ENCODE measurements at regions not wholly inside any gene's neighbourhood (a gene's known extent, or its start where the extent isn't known, plus 50 kb on each side); places are given as distances from the start of the nearest gene placed in this dataset.

- no peak for DNase-seq (ENCODE audit: extremely low read depth, insufficient read length)
- Histone ChIP-seq H3K36me3 (ENCODE audit: control insufficient read depth, insufficient read depth, low read length) (no peaks in the 10 kb centered on the region), H3K4me3 (replicated peaks; ENCODE audit: low read depth, low read length) (no peak overlapping the region), H3K27me3 (replicated peaks; ENCODE audit: control insufficient read depth, insufficient read depth, low read length) (no peaks in the 10 kb centered on the region)
- no peak for TF ChIP-seq CTCF (IDR thresholded peaks at IDR 0.05; ENCODE audit: insufficient read depth, low read length, poor library complexity, severe bottlenecking)
Observed at GRCh38 chr5:90307782-90308181, 101.8 kb downstream of the CETN3 start.

GRCh38 chr5:90307322-90307721 is 102.2 kb downstream of the CETN3 start:
- no peak for TF ChIP-seq CTCF (IDR thresholded peaks at IDR 0.05; ENCODE audit: insufficient read depth, low read length, poor library complexity, severe bottlenecking)
- H3K36me3 ChIP-seq (ENCODE audit: control insufficient read depth, insufficient read depth, low read length): no peaks in the 10 kb centered on the region
- no peak for DNase-seq (ENCODE audit: extremely low read depth, insufficient read length)
- no peaks in the 10 kb centered on the region for H3K27me3 ChIP-seq (replicated peaks; ENCODE audit: control insufficient read depth, insufficient read depth, low read length)
- H3K4me3 ChIP-seq (replicated peaks; ENCODE audit: low read depth, low read length): no peak overlapping the region

GRCh38 chr5:90306613-90307012 is 102.9 kb downstream of the CETN3 start:
- Histone ChIP-seq H3K27me3 (replicated peaks; ENCODE audit: control insufficient read depth, insufficient read depth, low read length) (no peaks in the 10 kb centered on the region), H3K36me3 (ENCODE audit: control insufficient read depth, insufficient read depth, low read length) (no peaks in the 10 kb centered on the region), H3K4me3 (replicated peaks; ENCODE audit: low read depth, low read length) (no peak overlapping the region)
- DNase-seq (ENCODE audit: extremely low read depth, insufficient read length): no peak
- no peak for TF ChIP-seq CTCF (IDR thresholded peaks at IDR 0.05; ENCODE audit: insufficient read depth, low read length, poor library complexity, severe bottlenecking)

GRCh38 chr5:90305041-90305720 is 104.4 kb downstream of the CETN3 start:
- Histone ChIP-seq H3K36me3 (ENCODE audit: control insufficient read depth, insufficient read depth, low read length) (no peaks in the 10 kb centered on the region), H3K27me3 (replicated peaks; ENCODE audit: control insufficient read depth, insufficient read depth, low read length) (no peaks in the 10 kb centered on the region), H3K4me3 (replicated peaks; ENCODE audit: low read depth, low read length) (no peak overlapping the region)
- no peak for TF ChIP-seq CTCF (IDR thresholded peaks at IDR 0.05; ENCODE audit: insufficient read depth, low read length, poor library complexity, severe bottlenecking)
- no peak for DNase-seq (ENCODE audit: extremely low read depth, insufficient read length)

- H3K4me3 ChIP-seq (replicated peaks; ENCODE audit: low read depth, low read length): no peak overlapping the region
- no peak for TF ChIP-seq CTCF (IDR thresholded peaks at IDR 0.05; ENCODE audit: insufficient read depth, low read length, poor library complexity, severe bottlenecking)
- H3K27me3 ChIP-seq (replicated peaks; ENCODE audit: control insufficient read depth, insufficient read depth, low read length): no peaks in the 10 kb centered on the region
- H3K36me3 ChIP-seq (ENCODE audit: control insufficient read depth, insufficient read depth, low read length): no peaks in the 10 kb centered on the region
- no peak for DNase-seq (ENCODE audit: extremely low read depth, insufficient read length)
Observed at GRCh38 chr5:90301248-90301647, 108.3 kb downstream of the CETN3 start.
